HG03175 (cell line): ENCODE measurements at regions not wholly inside any gene's neighbourhood (a gene's known extent, or its start where the extent isn't known, plus 50 kb on each side); places are given as distances from the start of the nearest gene placed in this dataset.
"Not testable (repeated sequence)": the region's sequence is repeated elsewhere in the genome, so short reads cannot be mapped to it uniquely, and the experiment has no call there.

ENCODE experiments used
- ATAC-seq: cut with Tn5 transposase; IDR thresholded peaks from one replicate; pipeline ENCODE4 v1.9.1; 2021; ENCODE audit warnings: mild to moderate bottlenecking, moderate library complexity; ENCODE audit not compliant: unreplicated experiment

DNA sequence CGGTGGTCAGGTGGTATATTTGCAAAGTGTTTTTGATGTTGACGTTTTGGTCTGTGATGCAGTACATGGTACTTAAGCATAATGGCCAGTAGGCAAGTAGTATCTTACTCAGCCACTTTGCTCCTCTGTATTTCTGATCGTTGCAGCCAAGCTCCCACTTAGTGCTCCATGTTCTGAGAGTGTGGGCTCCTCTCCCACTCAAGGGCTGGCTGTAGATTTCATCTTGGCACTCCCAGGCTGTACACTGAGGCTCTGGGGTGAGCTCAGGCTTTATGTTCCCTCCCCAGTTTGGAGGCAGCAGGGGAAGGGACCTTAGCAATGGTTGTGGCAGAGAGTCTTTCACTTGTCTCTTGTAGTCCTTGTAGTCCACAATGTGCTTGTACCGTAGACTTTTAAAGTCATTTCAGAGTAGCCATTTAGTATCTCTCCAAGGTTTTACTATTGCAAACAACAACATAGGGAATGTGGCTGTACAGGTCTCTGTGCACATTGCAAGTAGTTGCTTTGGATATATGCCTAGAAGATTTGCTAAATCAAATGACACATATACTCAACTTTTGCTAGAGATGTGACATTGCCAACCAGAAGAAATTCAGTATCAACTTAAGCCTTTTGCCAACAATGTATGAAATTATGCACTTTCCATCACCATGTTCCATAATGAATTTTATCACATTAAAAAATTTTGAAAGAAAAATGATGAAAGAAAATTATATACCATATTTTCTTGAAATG, 304.3 kb upstream of the CTNND2 start:
- no peak for ATAC-seq

DNA sequence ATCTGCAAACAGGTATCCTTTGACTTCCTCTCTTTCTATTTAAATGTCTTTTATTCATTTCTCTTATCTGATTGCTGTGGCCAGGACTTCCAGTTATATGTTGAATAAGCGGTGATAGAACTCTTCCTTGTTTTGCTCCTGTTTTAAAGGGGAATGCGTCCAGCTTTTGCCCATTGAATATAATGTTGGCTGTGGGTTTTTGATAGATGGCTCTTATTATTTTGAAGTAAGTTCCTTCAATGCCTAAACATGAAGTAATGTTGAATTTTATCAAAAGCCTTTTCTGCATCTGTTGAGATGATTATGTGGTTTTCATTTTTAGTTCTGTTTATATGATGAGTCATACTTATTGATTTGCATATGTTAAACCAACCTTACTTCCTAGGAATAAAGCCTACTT, 300.5 kb upstream of the CTNND2 start:
- no peak for ATAC-seq

- no peak for ATAC-seq
These were observed 289.3 kb upstream of the CTNND2 start for GRCh38 chr5:12193536-12193935.

DNA sequence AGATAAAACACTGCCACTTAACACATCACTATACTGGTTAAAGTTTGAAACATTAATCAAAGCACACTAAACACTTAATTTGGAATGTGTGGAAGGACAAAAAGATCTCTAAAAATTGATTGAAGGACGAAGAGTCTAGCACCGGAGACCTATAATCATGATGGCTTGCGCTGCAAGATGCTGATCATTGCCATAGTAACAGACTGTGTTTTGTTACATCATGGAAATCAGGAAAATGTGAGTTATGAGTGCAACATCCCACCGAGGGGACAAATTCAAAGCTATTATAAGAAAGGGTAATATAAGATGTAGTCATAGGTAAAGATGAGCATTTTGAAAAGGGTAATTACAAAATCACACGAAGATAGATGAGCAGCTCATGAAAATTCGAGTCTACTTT, 278.8 kb upstream of the CTNND2 start:
- ATAC-seq: no peak

DNA sequence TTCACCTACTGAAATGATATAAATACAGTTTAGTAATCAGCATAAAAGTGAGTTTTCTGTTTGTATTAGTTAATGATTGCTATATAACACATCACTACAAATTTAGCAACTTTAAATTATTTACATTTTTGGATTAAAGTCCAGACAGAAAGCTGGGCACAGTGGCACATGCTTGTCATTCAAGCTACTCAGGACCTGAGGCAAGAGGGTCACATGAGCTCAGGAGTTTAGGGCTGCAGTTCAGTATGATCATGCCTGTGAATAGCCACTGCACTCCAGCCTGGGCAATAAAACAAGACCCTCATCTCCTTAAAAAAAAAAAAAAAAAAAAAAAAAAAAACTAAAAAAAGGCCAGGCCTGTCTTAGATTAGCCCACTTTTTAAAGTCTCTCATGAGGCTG, 273.6 kb upstream of the CTNND2 start:
- no peak for ATAC-seq

GRCh38 chr5:12177225-12177624, 273.0 kb upstream of the CTNND2 start:
- ATAC-seq: no peak

DNA sequence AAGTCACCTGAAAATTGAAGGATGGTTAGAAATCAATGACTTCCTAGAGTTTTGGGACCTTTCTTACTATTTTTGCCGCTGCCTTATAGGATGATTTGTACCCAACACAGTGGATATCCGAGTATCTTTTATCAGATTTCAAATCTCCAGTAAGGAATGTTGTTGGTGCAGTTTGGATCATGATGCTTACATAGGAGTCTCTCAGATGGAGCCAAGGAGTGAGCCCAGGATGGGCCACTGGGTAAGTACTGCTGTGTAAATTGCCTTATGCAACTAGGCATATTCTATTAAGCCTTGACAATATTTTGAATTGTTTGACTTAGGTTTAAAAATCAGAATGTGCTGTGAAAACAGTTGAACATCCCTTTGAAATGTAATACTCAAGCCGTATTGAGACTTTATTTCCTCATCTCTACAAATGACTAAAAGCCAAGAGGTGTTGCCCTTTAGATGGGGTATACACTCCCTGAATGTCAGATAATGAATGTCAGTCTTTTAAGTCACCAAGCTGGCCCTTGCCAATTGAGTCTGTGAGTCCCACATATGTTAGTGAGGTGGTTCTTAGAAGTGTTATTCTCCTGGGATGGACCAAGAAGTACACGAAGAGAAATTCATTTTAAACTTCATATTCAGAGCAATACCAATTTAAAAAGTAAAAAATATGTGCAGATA, 271.8 kb upstream of the CTNND2 start:
- ATAC-seq: no peak

DNA sequence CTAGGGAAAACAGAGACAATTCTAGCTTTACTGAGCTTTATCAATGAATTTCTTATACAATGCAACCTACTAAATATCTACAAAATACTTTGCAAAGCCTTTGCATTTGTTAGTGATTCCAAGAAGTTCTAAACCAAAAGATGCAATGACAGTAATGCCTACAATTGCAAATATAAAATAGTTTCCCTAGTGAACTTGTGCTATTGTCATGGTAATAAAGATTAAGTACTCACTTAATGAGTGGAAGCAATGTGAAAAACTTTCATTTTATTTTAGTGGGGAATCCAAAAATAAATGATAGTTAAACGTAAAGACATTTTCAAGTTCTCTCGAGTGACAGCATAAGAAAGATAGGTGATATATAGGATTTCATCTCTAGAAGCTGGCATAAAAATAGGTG, 270.5 kb upstream of the CTNND2 start:
- no peak for ATAC-seq

- no peak for ATAC-seq
These were observed 265.3 kb upstream of the CTNND2 start for GRCh38 chr5:12169536-12169935.

GRCh38 chr5:12162863-12163262, 258.6 kb upstream of the CTNND2 start:
- ATAC-seq: no peak

GRCh38 chr5:12147513-12147912, 243.3 kb upstream of the CTNND2 start:
- no peak for ATAC-seq

- ATAC-seq: no peak
These were observed 237.2 kb upstream of the CTNND2 start for GRCh38 chr5:12141496-12141895.

DNA sequence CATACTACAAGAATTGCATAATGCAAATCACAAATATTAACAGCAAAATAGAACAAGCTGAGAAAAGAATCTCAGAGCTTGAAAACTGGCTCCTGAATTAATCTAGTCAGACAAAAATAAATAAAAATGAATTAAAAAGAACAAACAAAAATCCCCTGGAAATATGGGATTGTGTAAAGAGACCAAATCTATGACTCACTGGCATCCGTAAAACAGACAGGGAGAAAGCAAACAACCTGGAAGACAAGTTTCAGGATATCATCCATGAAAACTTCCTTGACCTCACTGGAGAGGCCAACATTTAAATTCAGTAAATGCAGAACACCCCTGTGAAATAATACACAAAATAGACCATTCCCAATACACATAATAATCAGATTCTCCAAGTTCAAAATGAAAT, 229.3 kb upstream of the CTNND2 start:
- no peak for ATAC-seq

GRCh38 chr5:12131020-12131419, 226.8 kb upstream of the CTNND2 start:
- ATAC-seq: not testable (repeated sequence)

DNA sequence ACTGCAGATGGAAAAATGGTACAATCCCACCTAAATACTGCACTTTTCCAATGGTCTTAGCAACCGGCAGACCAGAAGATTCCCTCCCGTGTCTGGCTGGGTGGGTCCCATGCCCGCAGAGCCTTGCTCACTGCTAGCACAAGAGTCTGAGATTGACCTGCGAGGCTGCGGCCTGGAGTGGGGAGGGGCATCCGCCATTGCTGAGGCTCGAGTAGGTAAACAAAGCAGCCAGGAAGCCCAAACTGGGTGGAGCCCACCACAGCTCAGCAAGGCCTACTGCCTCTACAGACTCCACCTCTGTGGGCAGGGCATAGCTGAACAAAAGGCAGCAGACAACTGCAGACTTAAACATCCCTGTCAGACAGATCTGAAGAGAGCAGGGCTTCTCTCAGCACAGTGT, 221.6 kb upstream of the CTNND2 start:
- no peak for ATAC-seq

GRCh38 chr5:12119657-12120056, 215.4 kb upstream of the CTNND2 start:
- no peak for ATAC-seq

DNA sequence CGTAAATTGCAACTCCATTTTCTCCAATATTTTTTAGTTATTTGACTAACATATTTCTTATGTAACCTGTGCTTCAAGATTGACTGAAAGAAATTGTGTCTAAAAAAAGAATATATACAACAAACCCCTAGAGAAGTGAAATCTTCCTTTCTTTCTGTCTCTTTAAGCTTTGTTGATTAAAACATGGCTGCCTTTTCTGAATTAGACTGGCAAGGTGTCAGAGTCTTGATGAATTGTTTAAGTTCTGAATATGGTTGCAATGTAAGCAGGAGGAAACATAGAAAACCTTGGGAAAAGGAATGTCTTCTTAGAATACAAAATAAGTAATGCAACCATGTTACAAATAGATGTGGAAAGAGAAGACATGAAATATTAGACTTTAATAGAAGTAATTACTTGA, 209.8 kb upstream of the CTNND2 start:
- no peak for ATAC-seq

DNA sequence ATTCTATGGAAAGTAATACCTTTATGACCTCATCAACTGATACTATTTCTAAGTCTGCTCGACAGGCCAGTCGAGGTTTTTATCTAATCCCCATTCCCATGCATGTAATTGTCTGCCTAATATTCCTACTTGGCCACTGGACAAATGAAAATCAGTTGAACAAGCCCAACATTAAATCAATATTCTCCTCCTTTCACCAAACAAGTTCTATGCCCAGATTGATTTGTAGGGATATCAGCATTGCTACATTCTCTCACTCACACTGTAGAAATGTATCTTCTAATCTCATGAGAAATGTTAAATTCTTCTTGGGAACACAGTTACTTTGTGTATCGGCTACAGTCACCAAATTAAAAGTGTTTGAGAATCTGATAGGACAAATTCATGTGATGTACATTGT, 208.8 kb upstream of the CTNND2 start:
- no peak for ATAC-seq

DNA sequence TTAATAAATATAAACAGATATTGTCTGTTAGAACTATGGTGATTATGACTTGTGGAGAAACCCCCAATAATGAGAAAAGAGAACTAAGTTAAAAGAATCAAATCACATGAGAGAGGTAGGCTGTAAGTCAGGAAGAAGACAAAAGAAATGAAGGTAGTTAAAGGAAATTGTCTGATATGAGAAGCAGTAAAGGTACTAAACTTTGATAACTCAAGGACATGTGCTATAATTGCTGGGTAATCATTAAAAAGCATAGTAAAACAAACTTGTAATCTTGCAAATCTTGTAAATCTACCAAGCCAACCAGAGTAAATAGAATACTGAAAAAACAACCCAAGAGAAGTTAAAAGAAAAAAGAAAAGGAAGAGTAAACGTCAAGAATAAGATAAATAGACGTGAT, 207.0 kb upstream of the CTNND2 start:
- ATAC-seq: no peak

DNA sequence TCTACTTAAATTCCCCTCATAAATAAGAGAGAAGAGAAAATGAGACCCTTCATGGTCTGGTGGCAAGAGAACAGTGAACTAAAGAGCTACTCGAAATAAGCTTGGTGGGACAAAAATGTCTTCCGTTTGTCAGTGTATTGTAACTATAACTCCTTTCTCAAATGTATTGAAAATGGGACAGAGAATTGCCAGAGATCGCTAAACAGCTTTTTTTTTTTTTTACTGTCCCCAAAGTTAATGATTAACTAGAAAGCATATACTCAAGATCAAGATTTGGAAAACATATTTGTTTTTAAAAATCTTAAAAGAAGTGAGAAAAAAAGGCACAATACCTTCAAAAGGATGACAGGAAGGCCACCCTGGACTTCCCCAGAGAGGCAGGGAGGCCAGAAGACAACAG, 206.4 kb upstream of the CTNND2 start:
- no peak for ATAC-seq

DNA sequence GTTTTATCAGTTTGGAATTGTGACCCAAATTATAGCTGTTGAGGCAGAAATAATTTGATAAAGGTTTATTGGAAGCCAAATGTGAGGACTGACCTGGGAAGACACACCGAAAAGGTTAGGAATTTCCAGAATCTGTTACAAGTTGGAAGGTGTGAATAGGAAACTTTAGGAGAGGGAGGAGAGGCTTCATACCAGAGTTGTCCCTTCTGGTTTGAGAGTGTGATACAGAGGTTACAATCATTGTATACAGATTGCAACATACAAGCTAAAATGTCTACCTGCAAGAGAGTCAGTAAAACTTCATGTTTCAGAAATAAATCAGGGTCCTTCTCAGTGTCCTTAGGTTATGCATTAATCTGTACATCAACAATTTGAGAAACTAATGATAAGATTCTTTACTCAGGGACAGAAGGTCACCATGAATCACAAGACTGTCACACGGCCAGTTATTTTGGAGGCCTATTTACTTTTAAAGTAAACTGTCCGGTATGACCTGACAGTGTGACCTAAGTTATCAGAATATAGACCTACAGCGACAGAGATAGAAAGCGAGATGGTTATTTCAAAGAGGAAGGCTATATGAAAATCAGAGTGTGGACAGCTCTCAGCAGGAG, 204.9 kb upstream of the CTNND2 start:
- ATAC-seq: no peak

DNA sequence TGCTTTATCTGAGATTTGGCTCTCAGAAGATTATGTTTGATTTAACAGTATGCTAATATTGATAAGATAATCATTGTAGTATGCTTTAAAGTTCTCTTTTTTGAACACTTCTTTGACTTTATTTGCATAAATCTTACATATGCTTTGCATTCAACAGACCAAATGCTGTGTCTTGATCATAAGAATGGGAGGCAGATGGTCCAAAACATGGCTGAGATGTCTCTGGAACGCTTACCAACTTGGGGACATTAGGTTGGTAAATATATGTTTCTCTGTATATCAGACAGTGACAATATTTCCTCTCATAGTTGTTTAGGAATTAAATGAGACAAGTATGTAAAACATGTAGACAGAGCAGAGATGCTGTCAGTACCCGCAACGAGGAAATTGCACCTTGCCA, 197.9 kb upstream of the CTNND2 start:
- no peak for ATAC-seq
